ENCODE measurements at regions not wholly inside any gene's neighbourhood (a gene's known extent, or its start where the extent isn't known, plus 50 kb on each side); places are given as distances from the start of the nearest gene placed in this dataset.

- 58% methylated on average over 4 of the region's 4 CpGs for WGBS (ENCODE audit: insufficient coverage, low coverage, low lambda C conversion rate, missing lambda C conversion rate)
- H3K36me3 ChIP-seq, result no peaks in the 10 kb centered on the region
- no peaks in the 10 kb centered on the region for H3K9me3 ChIP-seq
- no peak overlapping the region for H3K4me3 ChIP-seq
- no peaks in the 10 kb centered on the region for H3K27me3 ChIP-seq
- ATAC-seq (no peak), DNase-seq (no peak)
- no peaks in the 10 kb centered on the region for H3K4me1 ChIP-seq
- TF ChIP-seq CTCF (IDR thresholded peaks at IDR 0.05) (no peak), POLR2A (IDR thresholded peaks at IDR 0.05) (no peak)
- intact Hi-C loops (cut with DNase I), result no loop called here
- no peak overlapping the region for H3K27ac ChIP-seq
Measured at GRCh38 chr2:76163860-76164259, 453.1 kb upstream of the GCFC2 start.

GRCh38 chr2:76160670-76161069 lies 450.0 kb upstream of the GCFC2 start:
- TF ChIP-seq POLR2A (IDR thresholded peaks at IDR 0.05) (no peak), CTCF (IDR thresholded peaks at IDR 0.05) (no peak)
- 56% methylated on average over 3 of the region's 3 CpGs for WGBS (ENCODE audit: insufficient coverage, low coverage, low lambda C conversion rate, missing lambda C conversion rate)
- H3K27ac ChIP-seq, result no peak overlapping the region
- H3K4me3 ChIP-seq, result no peak overlapping the region
- intact Hi-C loops (cut with DNase I), result no loop called here
- H3K36me3 ChIP-seq, result no peaks in the 10 kb centered on the region
- no peaks in the 10 kb centered on the region for H3K4me1 ChIP-seq
- H3K27me3 ChIP-seq, result no peaks in the 10 kb centered on the region
- H3K9me3 ChIP-seq, result no peaks in the 10 kb centered on the region
- no peak for DNase-seq
- ATAC-seq, result no peak

- Histone ChIP-seq H3K27me3 (no peaks in the 10 kb centered on the region), H3K4me1 (no peaks in the 10 kb centered on the region), H3K27ac (no peak overlapping the region), H3K9me3 (no peaks in the 10 kb centered on the region), H3K4me3 (no peak overlapping the region), H3K36me3 (no peaks in the 10 kb centered on the region)
- DNase-seq (no peak), ATAC-seq (no peak)
- no peak for TF ChIP-seq POLR2A (IDR thresholded peaks at IDR 0.05)
- no peak for TF ChIP-seq CTCF (IDR thresholded peaks at IDR 0.05)
- intact Hi-C loops (cut with DNase I), result no loop called here
- WGBS (ENCODE audit: insufficient coverage, low coverage, low lambda C conversion rate, missing lambda C conversion rate), result 32% methylated on average over 1 of the region's 1 CpG
Measured at GRCh38 chr2:76159042-76159648, 448.4 kb upstream of the GCFC2 start.

- Histone ChIP-seq H3K4me3 (no peak overlapping the region), H3K9me3 (no peaks in the 10 kb centered on the region), H3K36me3 (no peaks in the 10 kb centered on the region), H3K27me3 (no peaks in the 10 kb centered on the region), H3K27ac (no peak overlapping the region), H3K4me1 (no peaks in the 10 kb centered on the region)
- TF ChIP-seq CTCF (IDR thresholded peaks at IDR 0.05), result no peak
- TF ChIP-seq POLR2A (IDR thresholded peaks at IDR 0.05), result no peak
- ATAC-seq (no peak), DNase-seq (no peak)
- intact Hi-C loops (cut with DNase I), result no loop called here
- WGBS (ENCODE audit: insufficient coverage, low coverage, low lambda C conversion rate, missing lambda C conversion rate), result 32% methylated on average over 2 of the region's 2 CpGs
Measured at GRCh38 chr2:76157531-76157930, 446.8 kb upstream of the GCFC2 start.

- no peak for ATAC-seq
Measured at GRCh38 chr2:76154981-76155380, 444.3 kb upstream of the GCFC2 start.

More at GRCh38 chr2:76154981-76155380, 444.3 kb upstream of the GCFC2 start:
- no peak for TF ChIP-seq CTCF (IDR thresholded peaks at IDR 0.05)
- TF ChIP-seq POLR2A (IDR thresholded peaks at IDR 0.05), result no peak
- Histone ChIP-seq H3K4me1 (no peaks in the 10 kb centered on the region), H3K27ac (no peak overlapping the region), H3K9me3 (no peaks in the 10 kb centered on the region), H3K36me3 (no peaks in the 10 kb centered on the region), H3K4me3 (no peak overlapping the region), H3K27me3 (no peaks in the 10 kb centered on the region)
- WGBS (ENCODE audit: insufficient coverage, low coverage, low lambda C conversion rate, missing lambda C conversion rate), result 34% methylated on average over 3 of the region's 3 CpGs
- DNase-seq, result no peak
- intact Hi-C loops (cut with DNase I), result no loop called here

All from right lobe of liver (tissue), 6 donors.